Adrenal gland (tissue), 5 donors: ENCODE measurements at regions not wholly inside any gene's neighbourhood (a gene's known extent, or its start where the extent isn't known, plus 50 kb on each side); places are given as distances from the start of the nearest gene placed in this dataset.

Experiments used
- POLR2A ChIP-seq, 2 donors: fragments of 450-650 bp; IDR thresholded peaks; one replicate each; pipeline ENCODE4 v1.6.1; 2017; ENCODE audit warnings: antibody characterized with exemption in 2 of 2, mild to moderate bottlenecking in 2 of 2, moderate library complexity in 1 of 2
- TF ChIP-seq, protein P1 (sequence below), 6 experiments: fragments of 450-650 bp in 4 of 6; fragments of 200-600 bp in 2 of 6; sonication (generic) in 1 of 6; IDR thresholded peaks; 1 replicate in 5 of 6; 2 replicates in 1 of 6; pipeline versions ENCODE4 v1.5.1 to v1.8.0; 2016 to 2021; ENCODE audit warnings: antibody characterized with exemption in 6 of 6, mild to moderate bottlenecking in 2 of 6, moderate library complexity in 1 of 6
- donor health status: DM: no; HTN: no; CAD: no.

DNA sequence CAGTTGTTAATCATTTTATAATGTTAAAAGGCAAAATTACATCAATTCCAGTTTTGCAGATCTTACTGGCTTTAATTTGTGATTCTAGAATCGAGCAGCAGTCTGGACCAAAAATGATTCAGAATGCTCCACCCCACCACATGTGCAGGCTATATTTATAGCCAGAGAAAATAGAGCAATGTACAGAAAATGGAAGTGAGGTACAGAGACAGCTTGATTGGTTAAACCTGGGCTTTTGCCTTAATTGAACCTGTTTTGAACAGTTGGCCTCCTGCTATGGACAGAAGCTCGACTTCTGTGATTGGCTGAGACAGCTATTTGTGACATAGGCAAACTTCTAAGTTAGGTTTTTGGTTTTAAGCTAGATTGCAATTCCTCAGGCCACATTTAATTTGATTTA, 607.4 kb upstream of the MIR17HG start:
- TF ChIP-seq, protein P1, sequence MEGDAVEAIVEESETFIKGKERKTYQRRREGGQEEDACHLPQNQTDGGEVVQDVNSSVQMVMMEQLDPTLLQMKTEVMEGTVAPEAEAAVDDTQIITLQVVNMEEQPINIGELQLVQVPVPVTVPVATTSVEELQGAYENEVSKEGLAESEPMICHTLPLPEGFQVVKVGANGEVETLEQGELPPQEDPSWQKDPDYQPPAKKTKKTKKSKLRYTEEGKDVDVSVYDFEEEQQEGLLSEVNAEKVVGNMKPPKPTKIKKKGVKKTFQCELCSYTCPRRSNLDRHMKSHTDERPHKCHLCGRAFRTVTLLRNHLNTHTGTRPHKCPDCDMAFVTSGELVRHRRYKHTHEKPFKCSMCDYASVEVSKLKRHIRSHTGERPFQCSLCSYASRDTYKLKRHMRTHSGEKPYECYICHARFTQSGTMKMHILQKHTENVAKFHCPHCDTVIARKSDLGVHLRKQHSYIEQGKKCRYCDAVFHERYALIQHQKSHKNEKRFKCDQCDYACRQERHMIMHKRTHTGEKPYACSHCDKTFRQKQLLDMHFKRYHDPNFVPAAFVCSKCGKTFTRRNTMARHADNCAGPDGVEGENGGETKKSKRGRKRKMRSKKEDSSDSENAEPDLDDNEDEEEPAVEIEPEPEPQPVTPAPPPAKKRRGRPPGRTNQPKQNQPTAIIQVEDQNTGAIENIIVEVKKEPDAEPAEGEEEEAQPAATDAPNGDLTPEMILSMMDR (IDR thresholded peaks at IDR 0.05) = no peak
- TF ChIP-seq POLR2A (IDR thresholded peaks at IDR 0.05) = no peak
